BJ (cell line): ENCODE measurements at regions not wholly inside any gene's neighbourhood (a gene's known extent, or its start where the extent isn't known, plus 50 kb on each side); places are given as distances from the start of the nearest gene placed in this dataset.

Experiments used
- CTCF ChIA-PET: fragments of 350-600 bp; formaldehyde crosslinking; extraction: SDS; loops from one replicate; lab custom pipeline; 2021; ENCODE audit warnings: antibody characterized with exemption, inconsistent platforms; lab: Yijun Ruan, JAX
- POLR2A ChIA-PET: fragments of 300-600 bp; sonication (Branson Sonifier 250); formaldehyde crosslinking; extraction: SDS; loops from one replicate; lab custom pipeline; 2021; ENCODE audit warnings: antibody characterized with exemption; lab: Charles Lee
- DNase-seq: peaks from one replicate; pipeline ENCODE4 v3.0.0-alpha.2; 2011; ENCODE audit warnings: low read depth
- H3K27me3 ChIP-seq: 2 replicates; pipeline ENCODE4 v1.6.0; 2011; ENCODE audit warnings: low read length; ENCODE audit not compliant: control insufficient read depth, insufficient read depth
- H3K36me3 ChIP-seq: 2 replicates; pipeline ENCODE4 v1.5.1; 2011; ENCODE audit warnings: low read length; ENCODE audit not compliant: control insufficient read depth, insufficient read depth
- H3K4me3 ChIP-seq: 2 replicates; pipeline ENCODE4 v1.5.1; 2011; ENCODE audit warnings: low read depth, mild to moderate bottlenecking, control low read depth, low read length
- CTCF ChIP-seq: IDR thresholded peaks from 2 replicates; pipeline ENCODE4 v1.5.1; 2011; ENCODE audit warnings: low read depth, mild to moderate bottlenecking, control low read depth, inconsistent platforms, low read length, moderate library complexity; ENCODE audit not compliant: insufficient read depth

- no peaks in the 10 kb centered on the region for H3K36me3 ChIP-seq
- CTCF ChIA-PET, result interaction anchor here (1.7 kb wide), 1 partner anchor 179 kb away, joined by 3 read pairs; no protein-coding TSS in a partner anchor
- TF ChIP-seq CTCF, result no peak
- H3K4me3 ChIP-seq, result no peak overlapping the region
- H3K27me3 ChIP-seq, result no peaks in the 10 kb centered on the region
- DNase-seq, result no peak
- POLR2A ChIA-PET, result no interaction called here
Measured at GRCh38 chr2:12536976-12537375, 179.8 kb upstream of the TRIB2 start.

- Histone ChIP-seq H3K36me3 (no peaks in the 10 kb centered on the region), H3K27me3 (no peaks in the 10 kb centered on the region), H3K4me3 (no peak overlapping the region)
- ChIA-PET POLR2A (no interaction called here), CTCF (interaction anchor here (1.0 kb wide), 1 partner anchor 469 kb away, joined by 3 read pairs; no protein-coding TSS in a partner anchor)
- TF ChIP-seq CTCF, result no peak
- DNase-seq, result no peak
Measured at GRCh38 chr2:12538138-12538694, 178.5 kb upstream of the TRIB2 start.

- Histone ChIP-seq H3K4me3 (no peak overlapping the region), H3K36me3 (no peaks in the 10 kb centered on the region), H3K27me3 (no peaks in the 10 kb centered on the region)
- POLR2A ChIA-PET, result no interaction called here
- no peak for TF ChIP-seq CTCF
- CTCF ChIA-PET, result interaction anchor here (0.6 to 1.4 kb wide), 3 partner anchors 18 to 485 kb away, joined by 3 to 4 read pairs (median 3); no protein-coding TSS in a partner anchor
- no peak for DNase-seq
Measured at GRCh38 chr2:12539336-12539735, 177.4 kb upstream of the TRIB2 start.

- no peak for TF ChIP-seq CTCF
- POLR2A ChIA-PET, result no interaction called here
- no peaks in the 10 kb centered on the region for H3K36me3 ChIP-seq
- no peaks in the 10 kb centered on the region for H3K27me3 ChIP-seq
- no peak for DNase-seq
- CTCF ChIA-PET, result interaction anchor here (0.6 to 1.4 kb wide), 2 partner anchors 17 to 486 kb away, joined by 3 to 4 read pairs; no protein-coding TSS in a partner anchor
- no peak overlapping the region for H3K4me3 ChIP-seq
Measured at GRCh38 chr2:12539776-12540562, 176.8 kb upstream of the TRIB2 start.
